Upper lobe of left lung (tissue), 6 donors: ENCODE measurements at regions not wholly inside any gene's neighbourhood (a gene's known extent, or its start where the extent isn't known, plus 50 kb on each side); places are given as distances from the start of the nearest gene placed in this dataset.

Source experiments
- ATAC-seq, 2 donors: fragments of 200-7000 bp; cut with Tn5 transposase; one replicate each; pipeline ENCODE4 v1.9.1; 2022; ENCODE audit warnings: mild to moderate bottlenecking in 2 of 2, moderate library complexity in 2 of 2; ENCODE audit not compliant: low FRiP score in 2 of 2
- DNase-seq, 2 donors: peaks; one replicate each; pipeline ENCODE4 v3.0.0-alpha.2; 2019 to 2020
- H3K27ac ChIP-seq, 4 donors: fragments of 200-600 bp; sonication (generic); one replicate each; pipeline ENCODE4 v1.5.1; 2016 to 2019
- H3K27me3 ChIP-seq, 4 donors: fragments of 200-600 bp; sonication (generic); one replicate each; pipeline ENCODE4 v1.5.1; 2017 to 2019
- H3K36me3 ChIP-seq, 4 donors: fragments of 200-600 bp; sonication (generic); one replicate each; pipeline ENCODE4 v1.5.1; 2016 to 2019
- H3K4me1 ChIP-seq, 4 donors: fragments of 200-600 bp; sonication (generic); one replicate each; pipeline ENCODE4 v1.5.1; 2018 to 2019
- H3K4me3 ChIP-seq, 4 donors: fragments of 200-600 bp; sonication (generic); one replicate each; pipeline ENCODE4 v1.5.1; 2017 to 2019; ENCODE audit warnings: mild to moderate bottlenecking in 2 of 4, moderate library complexity in 1 of 4
- H3K9me3 ChIP-seq, 4 donors: fragments of 200-600 bp; sonication (generic); one replicate each; pipeline ENCODE4 v1.5.1; 2018 to 2019
- EP300 ChIP-seq, 4 donors: sonication (generic); formaldehyde crosslinking; IDR thresholded peaks; one replicate each; pipeline ENCODE4 v1.5.1; 2017; ENCODE audit warnings: antibody characterized with exemption in 4 of 4, control low read depth in 2 of 4
- POLR2A ChIP-seq, 4 donors: fragments of 450-650 bp; IDR thresholded peaks; one replicate each; pipeline ENCODE4 v1.5.1; 2016 to 2017; ENCODE audit warnings: antibody characterized with exemption in 4 of 4, mild to moderate bottlenecking in 2 of 4
- POLR2AphosphoS5 ChIP-seq, 2 donors: sonication (generic); formaldehyde crosslinking; IDR thresholded peaks; one replicate each; pipeline ENCODE4 v1.5.1; 2017; ENCODE audit warnings: antibody characterized with exemption in 2 of 2
- WGBS, 2 donors: methylation state at CpG; one replicate each; pipeline ENCODE4 v1.1.5; 2017 to 2018; 5-methylcytosine and 5-hydroxymethylcytosine counted together
- TF ChIP-seq, protein P1 (sequence below), 6 experiments: fragments of 450-650 bp in 4 of 6; fragments of 200-600 bp in 2 of 6; sonication (generic) in 2 of 6; IDR thresholded peaks; one replicate each; pipeline ENCODE4 v1.5.1; 2016 to 2019; ENCODE audit warnings: antibody characterized with exemption in 6 of 6
- donor health status: DM: no; HTN: no; CAD: no; lungs with moderate emphysema.
- donor health status: DM: no; HTN: yes; CAD: no; lungs with severe emphysema.

DNA sequence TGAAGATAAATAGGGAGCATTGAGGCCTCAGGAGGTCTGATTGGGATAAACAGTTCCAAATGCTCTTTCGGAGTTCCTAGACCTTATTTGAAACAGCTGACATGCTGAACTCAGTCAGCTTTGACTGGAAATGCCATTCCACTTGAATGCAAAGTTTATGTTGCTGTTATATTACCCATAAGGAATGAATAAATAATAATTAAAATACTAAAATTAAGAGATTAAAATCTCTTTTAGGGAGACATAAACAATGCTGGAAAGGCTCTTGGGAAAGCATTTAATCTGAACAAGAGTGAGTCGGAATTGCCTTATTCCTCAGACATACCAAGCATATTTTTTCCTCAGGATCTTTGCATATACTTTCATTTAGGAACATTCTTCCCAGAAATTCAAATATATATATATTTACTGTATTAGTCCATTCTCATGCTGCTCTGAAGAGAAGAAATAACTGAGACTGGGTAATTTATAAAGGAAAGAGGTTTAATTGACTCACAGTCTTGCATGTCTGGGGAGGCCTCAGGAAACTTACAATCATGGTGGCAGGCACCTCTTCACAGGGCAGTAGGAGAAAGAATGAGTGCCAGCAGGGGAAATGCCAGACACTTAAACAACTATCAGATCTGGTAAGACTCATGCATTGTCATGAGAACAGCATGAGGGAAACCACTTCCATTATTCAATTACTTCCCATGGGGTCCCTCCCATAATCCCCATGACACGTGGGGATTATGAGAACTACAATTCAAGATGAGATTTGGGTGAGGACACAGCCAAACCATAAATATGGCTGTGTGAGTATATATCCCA is 318.2 kb upstream of the PLXNA2 start:
- no peaks in the 10 kb centered on the region for H3K27me3 ChIP-seq
- 63 to 66% methylated on average over 3 of the region's 3 CpGs for WGBS, 2 donors
- no peak for ATAC-seq
- TF ChIP-seq POLR2AphosphoS5 (IDR thresholded peaks at IDR 0.05) (no peak), POLR2A (IDR thresholded peaks at IDR 0.05) (no peak), EP300 (IDR thresholded peaks at IDR 0.05) (no peak)
- TF ChIP-seq, protein P1, sequence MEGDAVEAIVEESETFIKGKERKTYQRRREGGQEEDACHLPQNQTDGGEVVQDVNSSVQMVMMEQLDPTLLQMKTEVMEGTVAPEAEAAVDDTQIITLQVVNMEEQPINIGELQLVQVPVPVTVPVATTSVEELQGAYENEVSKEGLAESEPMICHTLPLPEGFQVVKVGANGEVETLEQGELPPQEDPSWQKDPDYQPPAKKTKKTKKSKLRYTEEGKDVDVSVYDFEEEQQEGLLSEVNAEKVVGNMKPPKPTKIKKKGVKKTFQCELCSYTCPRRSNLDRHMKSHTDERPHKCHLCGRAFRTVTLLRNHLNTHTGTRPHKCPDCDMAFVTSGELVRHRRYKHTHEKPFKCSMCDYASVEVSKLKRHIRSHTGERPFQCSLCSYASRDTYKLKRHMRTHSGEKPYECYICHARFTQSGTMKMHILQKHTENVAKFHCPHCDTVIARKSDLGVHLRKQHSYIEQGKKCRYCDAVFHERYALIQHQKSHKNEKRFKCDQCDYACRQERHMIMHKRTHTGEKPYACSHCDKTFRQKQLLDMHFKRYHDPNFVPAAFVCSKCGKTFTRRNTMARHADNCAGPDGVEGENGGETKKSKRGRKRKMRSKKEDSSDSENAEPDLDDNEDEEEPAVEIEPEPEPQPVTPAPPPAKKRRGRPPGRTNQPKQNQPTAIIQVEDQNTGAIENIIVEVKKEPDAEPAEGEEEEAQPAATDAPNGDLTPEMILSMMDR (IDR thresholded peaks at IDR 0.05) = no peak
- no peaks in the 10 kb centered on the region for H3K36me3 ChIP-seq
- no peak overlapping the region for H3K4me3 ChIP-seq
- no peak for DNase-seq
- H3K9me3 ChIP-seq = no peaks in the 10 kb centered on the region
- no peaks in the 10 kb centered on the region for H3K4me1 ChIP-seq
- no peak overlapping the region for H3K27ac ChIP-seq

DNA sequence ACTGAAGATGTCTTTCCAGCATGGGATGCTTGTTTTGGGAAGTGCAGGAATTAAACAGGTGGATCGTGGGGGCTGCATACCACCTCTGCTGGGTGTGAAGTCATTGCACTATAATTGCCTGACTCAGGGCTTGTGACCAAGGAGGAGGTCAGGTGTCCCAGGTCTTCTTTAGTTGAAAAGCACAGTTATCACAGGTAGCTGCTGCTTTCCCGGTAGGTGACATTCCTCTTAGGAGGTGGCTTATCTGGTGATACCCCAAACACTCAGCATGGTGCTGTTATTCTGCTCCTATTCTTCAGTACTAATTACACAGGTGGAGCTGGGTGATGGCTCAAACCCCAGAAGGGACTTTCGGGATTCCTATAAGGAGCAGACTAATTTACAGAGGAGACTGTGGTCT is 320.3 kb upstream of the PLXNA2 start:
- H3K27ac ChIP-seq = no peak overlapping the region
- no peak for TF ChIP-seq EP300 (IDR thresholded peaks at IDR 0.05)
- TF ChIP-seq POLR2A (IDR thresholded peaks at IDR 0.05) = no peak
- TF ChIP-seq, protein P1 (IDR thresholded peaks at IDR 0.05) = no peak
- no peak for TF ChIP-seq POLR2AphosphoS5 (IDR thresholded peaks at IDR 0.05)
- H3K36me3 ChIP-seq = no peaks in the 10 kb centered on the region
- DNase-seq (no peak), ATAC-seq (no peak)
- no peaks in the 10 kb centered on the region for H3K4me1 ChIP-seq
- no peak overlapping the region for H3K4me3 ChIP-seq
- 82 to 88% methylated on average over 2 to 3 of the region's 3 CpGs for WGBS, 2 donors
- no peaks in the 10 kb centered on the region for H3K27me3 ChIP-seq
- no peaks in the 10 kb centered on the region for H3K9me3 ChIP-seq

DNA sequence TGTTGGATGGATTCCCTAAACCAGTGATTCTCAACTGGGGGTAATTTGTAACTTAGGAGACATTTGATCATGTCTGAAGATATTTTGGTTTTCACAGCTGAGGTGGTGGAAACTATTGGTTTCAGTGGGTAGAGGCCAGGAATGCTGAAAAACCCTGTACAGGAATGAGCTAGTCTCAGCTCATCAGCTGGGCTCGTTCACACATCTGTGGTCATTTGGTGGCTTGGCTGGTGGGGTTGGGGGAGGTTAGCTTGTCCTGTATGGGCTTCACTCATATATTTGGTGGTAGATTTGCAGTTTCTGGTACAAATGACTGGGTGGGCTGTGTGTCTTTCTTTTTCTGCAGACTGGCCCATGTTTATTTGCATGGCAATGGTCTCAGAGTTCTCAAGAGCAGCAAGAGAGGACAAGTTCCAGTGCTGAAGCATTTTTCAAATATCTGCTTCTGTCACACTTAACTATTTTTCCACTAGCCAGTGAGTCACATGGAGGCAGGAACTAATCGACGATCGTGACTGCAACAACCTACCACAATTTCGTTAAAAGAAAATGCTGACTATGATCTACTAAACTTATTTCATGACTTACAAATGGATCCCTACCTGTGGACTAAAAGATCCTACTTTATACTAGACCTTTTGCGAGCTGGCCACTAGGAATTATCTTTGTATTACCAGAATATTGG is 321.7 kb upstream of the PLXNA2 start:
- H3K27ac ChIP-seq = no peak overlapping the region
- no peak overlapping the region for H3K4me3 ChIP-seq
- H3K9me3 ChIP-seq = no peaks in the 10 kb centered on the region
- ATAC-seq (no peak), DNase-seq (no peak)
- no peaks in the 10 kb centered on the region for H3K4me1 ChIP-seq
- H3K36me3 ChIP-seq = no peaks in the 10 kb centered on the region
- H3K27me3 ChIP-seq = no peaks in the 10 kb centered on the region
- TF ChIP-seq POLR2A (IDR thresholded peaks at IDR 0.05) = no peak
- TF ChIP-seq EP300 (IDR thresholded peaks at IDR 0.05) = no peak
- TF ChIP-seq, protein P1 (IDR thresholded peaks at IDR 0.05) = no peak
- no peak for TF ChIP-seq POLR2AphosphoS5 (IDR thresholded peaks at IDR 0.05)
- WGBS, 2 donors = 95 to 96% methylated on average over 6 of the region's 6 CpGs

DNA sequence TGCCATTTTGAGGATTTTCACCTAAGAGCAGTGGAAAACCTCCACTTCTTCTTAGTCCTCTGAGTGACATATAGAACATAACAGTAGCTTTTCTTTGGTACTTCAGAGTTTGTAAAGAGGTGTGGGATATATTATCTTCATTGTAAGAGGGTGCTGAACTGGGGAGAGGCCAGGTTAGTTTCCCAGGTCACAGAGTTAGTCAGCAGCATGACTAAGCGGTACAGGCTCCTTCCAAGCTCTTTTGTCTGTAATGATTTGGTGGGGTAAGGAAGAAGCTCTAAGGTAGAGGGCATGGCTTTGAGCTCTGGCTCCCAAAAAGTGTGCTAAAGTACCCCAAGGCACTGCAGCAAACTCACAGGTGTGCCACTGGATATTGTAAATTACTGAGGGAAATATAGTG is 325.0 kb upstream of the PLXNA2 start:
- Histone ChIP-seq H3K9me3 (no peaks in the 10 kb centered on the region), H3K27me3 (no peaks in the 10 kb centered on the region), H3K36me3 (no peaks in the 10 kb centered on the region), H3K27ac (no peak overlapping the region), H3K4me3 (no peak overlapping the region), H3K4me1 (no peaks in the 10 kb centered on the region)
- DNase-seq = no peak
- ATAC-seq = no peak
- TF ChIP-seq EP300 (IDR thresholded peaks at IDR 0.05) = no peak
- no peak for TF ChIP-seq POLR2AphosphoS5 (IDR thresholded peaks at IDR 0.05)
- TF ChIP-seq POLR2A (IDR thresholded peaks at IDR 0.05) = no peak
- TF ChIP-seq, protein P1 (IDR thresholded peaks at IDR 0.05) = no peak
- WGBS, 2 donors = 75 to 96% methylated on average over 1 of the region's 1 CpG
